Fibroblast of mammary gland (primary cell): ENCODE measurements at regions not wholly inside any gene's neighbourhood (a gene's known extent, or its start where the extent isn't known, plus 50 kb on each side); places are given as distances from the start of the nearest gene placed in this dataset.
A peak's percentile ranks its signal among the peaks of the same experiment; 100 is the strongest.

Experiments used
- DNase-seq: peaks from one replicate; pipeline ENCODE4 v3.0.0-alpha.2; 2010; ENCODE audit warnings: low read depth
- H3K4me3 ChIP-seq: 2 replicates; pipeline ENCODE4 v1.5.1; 2011; ENCODE audit warnings: low read depth, mild to moderate bottlenecking, low read length, moderate library complexity; ENCODE audit not compliant: control insufficient read depth
- CTCF ChIP-seq: conservative IDR thresholded peaks from 2 replicates; pipeline ENCODE4 v1.5.1; 2011; ENCODE audit warnings: low read depth, low read length, inconsistent platforms; ENCODE audit not compliant: control insufficient read depth, insufficient read depth

DNA sequence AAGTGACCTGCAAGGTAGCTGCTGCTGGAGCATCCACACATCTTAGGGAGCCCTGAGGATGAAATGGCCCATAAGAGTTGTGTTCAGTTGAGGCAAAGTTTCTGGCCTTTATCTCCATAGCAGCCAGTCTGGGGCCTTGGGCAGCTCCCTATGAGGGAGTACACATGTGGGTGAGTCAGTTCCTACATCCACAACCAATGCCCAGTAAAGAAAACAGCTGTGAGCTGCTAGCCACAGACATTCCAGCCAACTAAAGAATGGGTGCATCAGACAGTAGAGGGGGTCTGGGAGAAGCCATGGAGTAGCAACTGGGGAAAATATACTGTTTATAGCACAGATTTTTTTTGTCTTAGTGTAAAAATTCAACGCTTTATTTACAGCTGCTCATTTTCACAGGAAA, 720.7 kb downstream of the TLE1 start:
- TF ChIP-seq CTCF = no peak
- peak; percentile 71 for DNase-seq
- no peak overlapping the region for H3K4me3 ChIP-seq

- no peak for TF ChIP-seq CTCF
- H3K4me3 ChIP-seq = no peak overlapping the region
- no peak for DNase-seq
These were observed 724.4 kb downstream of the TLE1 start for GRCh38 chr9:80964914-80965313.

- H3K4me3 ChIP-seq = no peak overlapping the region
- no peak for TF ChIP-seq CTCF
- DNase-seq = no peak
These were observed 725.0 kb downstream of the TLE1 start for GRCh38 chr9:80964374-80964773.

- no peak overlapping the region for H3K4me3 ChIP-seq
- TF ChIP-seq CTCF = no peak
- peak; percentile 25 for DNase-seq
These were observed 731.5 kb downstream of the TLE1 start for GRCh38 chr9:80957801-80958200.

DNA sequence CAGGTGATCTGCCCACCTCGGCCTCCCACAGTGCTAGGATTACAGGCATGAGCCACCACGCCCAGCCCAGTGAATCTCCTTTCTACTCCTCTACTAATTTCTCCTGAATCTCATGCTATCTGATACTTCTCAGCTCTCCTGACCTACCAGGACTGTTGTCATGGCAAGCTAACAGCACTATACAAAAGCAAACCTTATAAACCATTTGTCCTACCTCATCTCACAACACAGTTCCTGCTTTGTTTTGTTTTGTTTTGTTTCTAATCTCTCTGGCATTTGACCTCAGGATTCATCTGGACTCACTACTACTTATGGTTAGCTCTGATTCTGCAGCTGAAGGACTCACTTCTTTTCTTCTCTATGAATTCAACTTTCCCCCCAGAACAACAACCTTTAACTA, 734.8 kb downstream of the TLE1 start:
- TF ChIP-seq CTCF = no peak
- DNase-seq = no peak
- H3K4me3 ChIP-seq = no peak overlapping the region

DNA sequence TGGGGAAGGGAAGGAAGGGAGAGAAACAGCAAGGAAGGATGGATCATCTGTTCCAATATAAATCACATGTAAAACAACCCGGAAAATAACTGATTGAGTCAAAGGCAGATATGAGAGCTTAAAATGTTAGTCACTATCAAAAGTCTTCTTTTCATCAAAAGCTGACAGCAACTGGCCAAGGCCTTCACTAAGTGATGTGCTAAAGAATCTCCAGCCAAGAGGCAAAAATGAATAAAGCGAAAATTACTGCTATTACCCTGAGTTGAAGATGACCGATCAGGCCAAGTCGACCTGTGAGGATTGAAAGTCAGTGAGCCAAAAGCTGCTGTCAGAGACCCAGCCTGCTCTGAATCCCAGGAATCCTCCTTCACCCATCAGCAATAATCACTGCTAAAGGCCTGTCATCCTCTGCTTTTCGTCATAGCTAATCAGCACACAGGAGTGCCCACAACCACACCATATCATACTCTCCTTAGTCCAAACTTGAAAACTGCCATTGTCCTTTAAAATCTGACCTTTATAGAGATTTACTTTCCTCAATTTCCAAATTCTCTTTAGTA, 736.9 kb downstream of the TLE1 start:
- no peak for TF ChIP-seq CTCF
- no peak overlapping the region for H3K4me3 ChIP-seq
- peak; percentile 5 for DNase-seq

DNA sequence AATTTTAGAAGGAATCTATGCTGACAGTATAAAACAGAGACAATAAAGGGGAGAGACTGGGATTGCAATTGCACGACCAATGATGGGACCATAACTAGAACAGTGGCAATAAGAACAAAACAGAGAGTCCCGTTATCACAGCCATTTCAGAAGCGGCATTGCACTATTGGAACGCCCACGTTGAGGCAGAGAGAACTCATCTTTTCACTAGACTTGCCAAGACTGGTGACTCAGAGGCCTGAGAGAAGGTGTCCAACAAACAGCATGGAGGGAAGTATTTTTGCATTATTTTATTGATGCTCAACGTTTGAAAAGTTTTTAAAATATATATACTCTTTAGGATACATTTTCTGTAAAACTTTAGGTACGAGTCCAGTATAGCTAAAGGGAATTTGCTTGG, 737.7 kb downstream of the TLE1 start:
- TF ChIP-seq CTCF = no peak
- DNase-seq = peak; percentile 87
- H3K4me3 ChIP-seq = peak overlapping the region; percentile 9
